ENCODE measurements at regions not wholly inside any gene's neighbourhood (a gene's known extent, or its start where the extent isn't known, plus 50 kb on each side); places are given as distances from the start of the nearest gene placed in this dataset.

GRCh38 chr9:81389569-81389993 lies 299.8 kb downstream of the TLE1 start:
- DNase-seq = no peak

GRCh38 chr9:81388831-81389230 lies 300.5 kb downstream of the TLE1 start:
- no peak for DNase-seq

- DNase-seq = no peak
Observed at GRCh38 chr9:81387360-81388106, 301.8 kb downstream of the TLE1 start.

GRCh38 chr9:81384911-81385310 lies 304.4 kb downstream of the TLE1 start:
- no peak for DNase-seq

- DNase-seq = no peak
Observed at GRCh38 chr9:81382281-81382680, 307.1 kb downstream of the TLE1 start.

GRCh38 chr9:81381694-81382093 lies 307.7 kb downstream of the TLE1 start:
- DNase-seq = no peak

- no peak for DNase-seq
Observed at GRCh38 chr9:81380504-81381359, 308.6 kb downstream of the TLE1 start.

GRCh38 chr9:81379655-81380054 lies 309.7 kb downstream of the TLE1 start:
- no peak for DNase-seq

GRCh38 chr9:81377921-81378320 lies 311.4 kb downstream of the TLE1 start:
- no peak for DNase-seq

GRCh38 chr9:81377320-81377719 lies 312.0 kb downstream of the TLE1 start:
- no peak for DNase-seq

- no peak for DNase-seq
Observed at GRCh38 chr9:81375187-81376100, 313.9 kb downstream of the TLE1 start.

- DNase-seq = no peak
Observed at GRCh38 chr9:81374459-81375186, 314.7 kb downstream of the TLE1 start.

GRCh38 chr9:81373294-81373693 lies 316.1 kb downstream of the TLE1 start:
- peak; percentile 89 for DNase-seq

- peak; percentile 85 for DNase-seq
Observed at GRCh38 chr9:81372628-81373191, 316.6 kb downstream of the TLE1 start.

GRCh38 chr9:81371824-81372223 lies 317.5 kb downstream of the TLE1 start:
- DNase-seq = peak; percentile 46

- peak; percentile 79 for DNase-seq
Observed at GRCh38 chr9:81370650-81371049, 318.7 kb downstream of the TLE1 start.

- DNase-seq = no peak
Observed at GRCh38 chr9:81370096-81370495, 319.3 kb downstream of the TLE1 start.

- no peak for DNase-seq
Observed at GRCh38 chr9:81369121-81369520, 320.2 kb downstream of the TLE1 start.

- no peak for DNase-seq
Observed at GRCh38 chr9:81363916-81364480, 325.3 kb downstream of the TLE1 start.

GRCh38 chr9:81361296-81361695 lies 328.1 kb downstream of the TLE1 start:
- no peak for DNase-seq

GRCh38 chr9:81351166-81351565 lies 338.2 kb downstream of the TLE1 start:
- DNase-seq = no peak

- DNase-seq = no peak
Observed at GRCh38 chr9:81344366-81344765, 345.0 kb downstream of the TLE1 start.
